CD14-positive monocyte (primary cell): ENCODE measurements at regions not wholly inside any gene's neighbourhood (a gene's known extent, or its start where the extent isn't known, plus 50 kb on each side); places are given as distances from the start of the nearest gene placed in this dataset.

ENCODE experiments used
- DNase-seq, 3 donors: peaks; one replicate each; pipeline ENCODE4 v3.0.0-alpha.2; 2011 to 2022
- H2AFZ ChIP-seq: 2 replicates; pipeline ENCODE4 v1.6.0; 2012; ENCODE audit warnings: mild to moderate bottlenecking, low read depth, low read length, inconsistent platforms; ENCODE audit not compliant: insufficient read depth, poor library complexity, severe bottlenecking
- H3K27ac ChIP-seq, 2 donors: 1 replicate in 1 of 2; 2 replicates in 1 of 2; pipeline ENCODE4 v1.5.1; 2012 to 2013; ENCODE audit warnings: low read length in 2 of 2, control low read depth in 1 of 2, inconsistent platforms in 1 of 2, low read depth in 1 of 2, mild to moderate bottlenecking in 1 of 2
- H3K27me3 ChIP-seq, 2 donors: one replicate each; pipeline versions ENCODE4 v1.6.0 to v1.6.1; 2011 to 2013; ENCODE audit warnings: low read length in 2 of 2; ENCODE audit not compliant: control insufficient read depth in 2 of 2, insufficient read depth in 2 of 2
- H3K36me3 ChIP-seq, 2 donors: replicated peaks in 1 of 2; 1 replicate in 1 of 2; 2 replicates in 1 of 2; pipeline versions ENCODE4 v1.5.1 to v1.6.1; 2012 to 2013; ENCODE audit warnings: low read length in 2 of 2, control low read depth in 1 of 2, inconsistent platforms in 1 of 2, mild to moderate bottlenecking in 1 of 2; ENCODE audit not compliant: insufficient read depth in 2 of 2, control insufficient read depth in 1 of 2
- H3K4me1 ChIP-seq, 2 donors: 1 replicate in 1 of 2; 2 replicates in 1 of 2; pipeline versions ENCODE4 v1.5.1 to v1.6.1; 2012 to 2013; ENCODE audit warnings: low read length in 2 of 2, control low read depth in 1 of 2, inconsistent platforms in 1 of 2, mild to moderate bottlenecking in 1 of 2, moderate library complexity in 1 of 2; ENCODE audit not compliant: insufficient read depth in 2 of 2, control insufficient read depth in 1 of 2
- H3K4me2 ChIP-seq: replicated peaks from 2 replicates; pipeline ENCODE3; 2012; ENCODE audit warnings: low read length, moderate library complexity, mild to moderate bottlenecking; ENCODE audit not compliant: poor library complexity, severe bottlenecking; ENCODE audit errors: extremely low read depth
- H3K4me3 ChIP-seq, 3 experiments: fragments of 200-600 bp in 1 of 3; sonication (generic) in 1 of 3; replicated peaks in 1 of 3; 1 replicate in 2 of 3; 2 replicates in 1 of 3; pipeline ENCODE4 v1.5.1; 2011 to 2013; ENCODE audit warnings: low read length in 3 of 3, mild to moderate bottlenecking in 3 of 3, control low read depth in 2 of 3, low read depth in 2 of 3, inconsistent platforms in 1 of 3, moderate library complexity in 1 of 3
- H3K79me2 ChIP-seq: 2 replicates; pipeline ENCODE4 v1.6.0; 2012; ENCODE audit warnings: mild to moderate bottlenecking, control low read depth, inconsistent platforms, low read length, moderate library complexity; ENCODE audit not compliant: insufficient read depth
- H3K9ac ChIP-seq: 2 replicates; pipeline ENCODE4 v1.6.0; 2017; ENCODE audit warnings: low read length, mild to moderate bottlenecking; ENCODE audit not compliant: insufficient read depth, poor library complexity, severe bottlenecking
- H3K9me3 ChIP-seq, 2 donors: replicated peaks in 1 of 2; 1 replicate in 1 of 2; 2 replicates in 1 of 2; pipeline versions ENCODE4 v1.5.1 to v1.6.1; 2012 to 2013; ENCODE audit warnings: low read length in 2 of 2, control low read depth in 1 of 2; ENCODE audit not compliant: control insufficient read depth in 1 of 2, insufficient read depth in 1 of 2
- H4K20me1 ChIP-seq: 2 replicates; pipeline ENCODE4 v1.6.0; 2012; ENCODE audit warnings: mild to moderate bottlenecking, low read length, control low read depth, moderate library complexity; ENCODE audit not compliant: insufficient read depth
- H3K27ac Mint-ChIP-seq, 7 donors: one replicate each; pipeline ENCODE4 v1.8.0; 2020; ENCODE audit warnings: mild to moderate bottlenecking in 7 of 7, mixed read lengths in 7 of 7, moderate library complexity in 6 of 7, inconsistent platforms in 2 of 7
- H3K27me3 Mint-ChIP-seq, 3 donors: one replicate each; pipeline ENCODE4 v1.8.0; 2021 to 2022; ENCODE audit warnings: low read depth in 3 of 3, mild to moderate bottlenecking in 3 of 3, mixed read lengths in 3 of 3, moderate library complexity in 3 of 3, inconsistent platforms in 1 of 3
- H3K36me3 Mint-ChIP-seq, 2 donors: one replicate each; pipeline ENCODE4 v1.8.0; 2020; ENCODE audit warnings: mixed read lengths in 2 of 2, inconsistent platforms in 1 of 2, mild to moderate bottlenecking in 1 of 2
- H3K4me1 Mint-ChIP-seq: one replicate; pipeline ENCODE4 v1.8.0; 2020; ENCODE audit warnings: mild to moderate bottlenecking, mixed read lengths
- H3K4me3 Mint-ChIP-seq, 2 donors: one replicate each; pipeline ENCODE4 v1.8.0; 2020; ENCODE audit warnings: mild to moderate bottlenecking in 2 of 2, mixed read lengths in 2 of 2, moderate library complexity in 1 of 2
- H3K9me3 Mint-ChIP-seq, 7 donors: one replicate each; pipeline ENCODE4 v1.8.0; 2020 to 2022; ENCODE audit warnings: mixed read lengths in 7 of 7, mild to moderate bottlenecking in 6 of 7, moderate library complexity in 6 of 7, inconsistent platforms in 2 of 7
- WGBS: methylation state at CpG from one replicate; pipeline ENCODE4 v1.1.5; 2013; ENCODE audit warnings: missing lambda C conversion rate; ENCODE audit not compliant: insufficient coverage; 5-methylcytosine and 5-hydroxymethylcytosine counted together
- intact Hi-C, 2 donors: fragments of 100-400 bp; cut with micrococcal nuclease; formaldehyde crosslinking; loops; one replicate each; pipeline versions ENCODE4 v1.15.0 to v1.15.1; 2023
- TF ChIP-seq, protein P1 (sequence below): fragments of 200-600 bp; IDR thresholded peaks from one replicate; pipeline ENCODE4 v1.8.0; 2022; ENCODE audit warnings: antibody characterized with exemption, mild to moderate bottlenecking

- H3K36me3 ChIP-seq: no peaks in the 10 kb centered on the region
- H3K79me2 ChIP-seq: no peaks in the 10 kb centered on the region
- Mint-ChIP-seq H3K27me3 (peaks cover 0 to 8% (median 0%) of the 10 kb centered on the region in 3 donors), H3K4me3 (no peak overlapping the region), H3K27ac (no peak overlapping the region), H3K9me3 (peaks cover 0 to 3% (median 0%) of the 10 kb centered on the region in 7 donors), H3K36me3 (no peaks in the 10 kb centered on the region), H3K4me1 (no peaks in the 10 kb centered on the region)
- H3K4me2 ChIP-seq: no peak overlapping the region
- H3K4me3 ChIP-seq: no peak overlapping the region
- H2AFZ ChIP-seq: no peak overlapping the region
- no peaks in the 10 kb centered on the region for H4K20me1 ChIP-seq
- H3K27me3 ChIP-seq: no peaks in the 10 kb centered on the region
- H3K27ac ChIP-seq: no peak overlapping the region
- WGBS: 75% methylated on average over 11 of the region's 11 CpGs
- no peaks in the 10 kb centered on the region for H3K4me1 ChIP-seq
- no peak overlapping the region for H3K9ac ChIP-seq
- intact Hi-C loops: no loop called here
- H3K9me3 ChIP-seq: no peaks in the 10 kb centered on the region
- DNase-seq: no peak
- TF ChIP-seq, protein P1, sequence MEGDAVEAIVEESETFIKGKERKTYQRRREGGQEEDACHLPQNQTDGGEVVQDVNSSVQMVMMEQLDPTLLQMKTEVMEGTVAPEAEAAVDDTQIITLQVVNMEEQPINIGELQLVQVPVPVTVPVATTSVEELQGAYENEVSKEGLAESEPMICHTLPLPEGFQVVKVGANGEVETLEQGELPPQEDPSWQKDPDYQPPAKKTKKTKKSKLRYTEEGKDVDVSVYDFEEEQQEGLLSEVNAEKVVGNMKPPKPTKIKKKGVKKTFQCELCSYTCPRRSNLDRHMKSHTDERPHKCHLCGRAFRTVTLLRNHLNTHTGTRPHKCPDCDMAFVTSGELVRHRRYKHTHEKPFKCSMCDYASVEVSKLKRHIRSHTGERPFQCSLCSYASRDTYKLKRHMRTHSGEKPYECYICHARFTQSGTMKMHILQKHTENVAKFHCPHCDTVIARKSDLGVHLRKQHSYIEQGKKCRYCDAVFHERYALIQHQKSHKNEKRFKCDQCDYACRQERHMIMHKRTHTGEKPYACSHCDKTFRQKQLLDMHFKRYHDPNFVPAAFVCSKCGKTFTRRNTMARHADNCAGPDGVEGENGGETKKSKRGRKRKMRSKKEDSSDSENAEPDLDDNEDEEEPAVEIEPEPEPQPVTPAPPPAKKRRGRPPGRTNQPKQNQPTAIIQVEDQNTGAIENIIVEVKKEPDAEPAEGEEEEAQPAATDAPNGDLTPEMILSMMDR: no peak
These were observed 228.5 kb downstream of the TTC32 start for GRCh38 chr2:19673213-19673791.

GRCh38 chr2:19671916-19672315, 229.9 kb downstream of the TTC32 start:
- Mint-ChIP-seq H3K27ac (no peak overlapping the region), H3K9me3 (peaks cover 0 to 3% (median 0%) of the 10 kb centered on the region in 7 donors), H3K36me3 (no peaks in the 10 kb centered on the region), H3K4me3 (no peak overlapping the region), H3K27me3 (peaks cover 0 to 8% (median 0%) of the 10 kb centered on the region in 3 donors), H3K4me1 (no peaks in the 10 kb centered on the region)
- DNase-seq: no peak
- no peak overlapping the region for H3K27ac ChIP-seq
- no peaks in the 10 kb centered on the region for H3K9me3 ChIP-seq
- intact Hi-C loops: no loop called here
- H3K79me2 ChIP-seq: no peaks in the 10 kb centered on the region
- no peak overlapping the region for H3K4me3 ChIP-seq
- no peaks in the 10 kb centered on the region for H3K4me1 ChIP-seq
- no peak overlapping the region for H2AFZ ChIP-seq
- H3K9ac ChIP-seq: no peak overlapping the region
- H3K4me2 ChIP-seq: no peak overlapping the region
- H3K27me3 ChIP-seq: peaks cover 0 to 3% of the 10 kb centered on the region in 2 donors
- no peaks in the 10 kb centered on the region for H4K20me1 ChIP-seq
- TF ChIP-seq, protein P1: no peak
- no peaks in the 10 kb centered on the region for H3K36me3 ChIP-seq
- WGBS: 95% methylated on average over 2 of the region's 4 CpGs
